Stomach (tissue), 8 donors: ENCODE measurements at regions not wholly inside any gene's neighbourhood (a gene's known extent, or its start where the extent isn't known, plus 50 kb on each side); places are given as distances from the start of the nearest gene placed in this dataset.

ENCODE experiments used
- DNase-seq, 2 donors: peaks; one replicate each; pipeline versions ENCODE4 v3.0.0 to v3.0.0-alpha.2; 2013 to 2019
- H3K27ac ChIP-seq, 5 donors: fragments of 200-600 bp in 4 of 5; sonication (generic) in 4 of 5; one replicate each; pipeline ENCODE4 v1.5.1; 2013 to 2019; ENCODE audit warnings: mild to moderate bottlenecking in 1 of 5, moderate library complexity in 1 of 5
- H3K27me3 ChIP-seq, 3 donors: fragments of 200-600 bp; sonication (generic); one replicate each; pipeline ENCODE4 v1.5.1; 2017 to 2019; ENCODE audit warnings: mixed run types in 1 of 3
- H3K36me3 ChIP-seq, 4 donors: fragments of 200-600 bp; sonication (generic); 1 replicate in 3 of 4; 2 replicates in 1 of 4; pipeline ENCODE4 v1.5.1; 2016 to 2019
- H3K4me1 ChIP-seq, 4 donors: fragments of 200-600 bp; sonication (generic); one replicate each; pipeline ENCODE4 v1.5.1; 2016 to 2019
- H3K4me3 ChIP-seq, 4 donors: fragments of 200-600 bp; sonication (generic) in 3 of 4; one replicate each; pipeline ENCODE4 v1.5.1; 2016 to 2019; ENCODE audit warnings: mild to moderate bottlenecking in 1 of 4
- H3K9me3 ChIP-seq, 4 donors: fragments of 200-600 bp; sonication (generic); one replicate each; pipeline ENCODE4 v1.5.1; 2016 to 2019
- CTCF ChIP-seq, 7 experiments: fragments of 450-650 bp in 4 of 7; fragments of 200-600 bp in 3 of 7; sonication (generic) in 3 of 7; IDR thresholded peaks; one replicate each; pipeline ENCODE4 v1.5.1; 2016 to 2019; ENCODE audit warnings: antibody characterized with exemption in 7 of 7, control low read depth in 2 of 7, mild to moderate bottlenecking in 1 of 7
- EP300 ChIP-seq: sonication (generic); formaldehyde crosslinking; IDR thresholded peaks from one replicate; pipeline ENCODE4 v1.6.1; 2017; ENCODE audit warnings: antibody characterized with exemption
- POLR2A ChIP-seq, 4 donors: fragments of 450-650 bp; IDR thresholded peaks; one replicate each; pipeline ENCODE4 v1.6.1; 2016; ENCODE audit warnings: antibody characterized with exemption in 4 of 4, control low read depth in 2 of 4, mild to moderate bottlenecking in 1 of 4, moderate library complexity in 1 of 4
- POLR2AphosphoS5 ChIP-seq, 3 donors: sonication (generic); formaldehyde crosslinking; IDR thresholded peaks; one replicate each; pipeline ENCODE4 v1.6.1; 2016; ENCODE audit warnings: antibody characterized with exemption in 3 of 3
- WGBS, 5 donors: extraction: QIAGEN DNeasy Blood & Tissue Kit in 3 of 5; methylation state at CpG; one replicate each; pipeline versions ENCODE4 v1.1.5 to v1.1.7; 2013 to 2018; 5-methylcytosine and 5-hydroxymethylcytosine counted together
- intact Hi-C: fragments of 100-400 bp; cut with DNase I; formaldehyde crosslinking; loops from one replicate; pipeline ENCODE4 v1.15.1; 2023; ENCODE audit warnings: low total_unique reads
- donor health status: healthy with polysubstance abuse.
- donor health status: Bipolar disorder and iron deficiency.
- donor health status: healthy.

GRCh38 chr3:145798007-145798406 lies 363.0 kb downstream of the PLOD2 start:
- peak; percentile 61 to 68 for DNase-seq
- 30 to 70% (median 43%) methylated on average over 3 of the region's 3 CpGs for WGBS, 5 donors
- H3K36me3 ChIP-seq, result no peaks in the 10 kb centered on the region
- H3K27me3 ChIP-seq, result no peaks in the 10 kb centered on the region
- peaks cover 0 to 8% (median 2%) of the 10 kb centered on the region in 4 donors for H3K9me3 ChIP-seq
- TF ChIP-seq POLR2AphosphoS5 (IDR thresholded peaks at IDR 0.05) (peak in 1 of 3 donors; percentile 67), EP300 (no peak), POLR2A (IDR thresholded peaks at IDR 0.05) (no peak)
- no peak overlapping the region for H3K4me3 ChIP-seq
- peak overlapping the region; percentile 28 to 59 (median 55) for H3K27ac ChIP-seq
- intact Hi-C loops, result no loop called here
- peaks cover 5 to 17% (median 9%) of the 10 kb centered on the region in 4 donors for H3K4me1 ChIP-seq

- H3K27me3 ChIP-seq, result no peaks in the 10 kb centered on the region
- no peaks in the 10 kb centered on the region for H3K36me3 ChIP-seq
- H3K4me3 ChIP-seq, result no peak overlapping the region
- peak in 1 of 2 donors; percentile 26 for DNase-seq
- 44 to 57% (median 52%) methylated on average over 9 of the region's 9 CpGs for WGBS, 5 donors
- H3K27ac ChIP-seq, result peak overlapping the region; percentile 28 to 59 (median 55)
- intact Hi-C loops, result no loop called here
- H3K4me1 ChIP-seq, result peaks cover 5 to 17% (median 9%) of the 10 kb centered on the region in 4 donors
- TF ChIP-seq CTCF (IDR thresholded peaks at IDR 0.05), result no peak
- TF ChIP-seq EP300, result no peak
- TF ChIP-seq POLR2AphosphoS5 (IDR thresholded peaks at IDR 0.05), result no peak
- no peak for TF ChIP-seq POLR2A (IDR thresholded peaks at IDR 0.05)
- peaks cover 0 to 8% (median 0%) of the 10 kb centered on the region in 4 donors for H3K9me3 ChIP-seq
These were observed 362.1 kb downstream of the PLOD2 start for GRCh38 chr3:145798696-145799537.

GRCh38 chr3:145801696-145802095 lies 359.3 kb downstream of the PLOD2 start:
- DNase-seq, result no peak
- Histone ChIP-seq H3K4me1 (peaks cover 5 to 17% (median 9%) of the 10 kb centered on the region in 4 donors), H3K9me3 (no peaks in the 10 kb centered on the region), H3K27me3 (no peaks in the 10 kb centered on the region), H3K36me3 (no peaks in the 10 kb centered on the region), H3K27ac (no peak overlapping the region), H3K4me3 (no peak overlapping the region)
- TF ChIP-seq POLR2AphosphoS5 (IDR thresholded peaks at IDR 0.05), result no peak
- TF ChIP-seq CTCF (IDR thresholded peaks at IDR 0.05), result no peak
- no peak for TF ChIP-seq POLR2A (IDR thresholded peaks at IDR 0.05)
- TF ChIP-seq EP300, result no peak
- intact Hi-C loops, result no loop called here

GRCh38 chr3:145807990-145808389 lies 353.0 kb downstream of the PLOD2 start:
- no peak for TF ChIP-seq POLR2A (IDR thresholded peaks at IDR 0.05)
- peak in 1 of 7 experiments; percentile 14 for TF ChIP-seq CTCF (IDR thresholded peaks at IDR 0.05)
- Histone ChIP-seq H3K27ac (no peak overlapping the region), H3K4me3 (no peak overlapping the region), H3K4me1 (peaks cover 0 to 4% (median 0%) of the 10 kb centered on the region in 4 donors), H3K9me3 (no peaks in the 10 kb centered on the region), H3K36me3 (no peaks in the 10 kb centered on the region), H3K27me3 (no peaks in the 10 kb centered on the region)
- intact Hi-C loops, result no loop called here
- peak in 1 of 2 donors; percentile 60 for DNase-seq
- WGBS, 5 donors, result 3 to 29% (median 11%) methylated on average over 3 of the region's 3 CpGs

- H3K4me1 ChIP-seq, result peaks cover 0 to 4% (median 0%) of the 10 kb centered on the region in 4 donors
- H3K27ac ChIP-seq, result no peak overlapping the region
- no peaks in the 10 kb centered on the region for H3K9me3 ChIP-seq
- no peaks in the 10 kb centered on the region for H3K27me3 ChIP-seq
- H3K36me3 ChIP-seq, result no peaks in the 10 kb centered on the region
- no peak for TF ChIP-seq EP300
- TF ChIP-seq CTCF (IDR thresholded peaks at IDR 0.05), result no peak
- TF ChIP-seq POLR2A (IDR thresholded peaks at IDR 0.05), result no peak
- TF ChIP-seq POLR2AphosphoS5 (IDR thresholded peaks at IDR 0.05), result no peak
- no peak overlapping the region for H3K4me3 ChIP-seq
- no peak for DNase-seq
- intact Hi-C loops, result no loop called here
- 56 to 74% (median 65%) methylated on average over 5 of the region's 5 CpGs for WGBS, 5 donors
These were observed 348.6 kb downstream of the PLOD2 start for GRCh38 chr3:145812391-145812790.
